Parathyroid adenoma (tissue), 2 donors: ENCODE measurements at regions not wholly inside any gene's neighbourhood (a gene's known extent, or its start where the extent isn't known, plus 50 kb on each side); places are given as distances from the start of the nearest gene placed in this dataset.

ENCODE experiments used
- H2AFZ ChIP-seq: fragments of 300-600 bp; sonication (generic); one replicate; pipeline ENCODE4 v1.7.0; 2017; ENCODE audit warnings: antibody characterized with exemption, mild to moderate bottlenecking
- H3K27ac ChIP-seq: fragments of 300-600 bp; sonication (generic); one replicate; pipeline ENCODE4 v1.7.0; 2017
- H3K27me3 ChIP-seq: fragments of 300-600 bp; sonication (generic); one replicate; pipeline ENCODE4 v1.7.0; 2017; ENCODE audit warnings: low read length; ENCODE audit not compliant: control insufficient read depth, insufficient read depth
- H3K36me3 ChIP-seq: fragments of 300-600 bp; sonication (generic); one replicate; pipeline ENCODE4 v1.7.0; 2017; ENCODE audit warnings: low read length; ENCODE audit not compliant: control insufficient read depth, insufficient read depth
- H3K4me1 ChIP-seq: fragments of 300-600 bp; sonication (generic); one replicate; pipeline ENCODE4 v1.7.0; 2017; ENCODE audit warnings: control low read depth
- H3K4me2 ChIP-seq: fragments of 300-600 bp; sonication (generic); one replicate; pipeline ENCODE4 v1.7.0; 2017; ENCODE audit warnings: low read length
- H3K4me3 ChIP-seq: fragments of 300-600 bp; sonication (generic); one replicate; pipeline ENCODE4 v1.7.0; 2017; ENCODE audit warnings: low read depth, low read length
- H3K79me2 ChIP-seq: fragments of 300-600 bp; sonication (generic); one replicate; pipeline ENCODE4 v1.7.0; 2017; ENCODE audit warnings: control low read depth
- H3K9ac ChIP-seq: fragments of 300-600 bp; sonication (generic); one replicate; pipeline ENCODE4 v1.7.0; 2017; ENCODE audit warnings: mild to moderate bottlenecking
- H3K9me3 ChIP-seq: fragments of 300-600 bp; sonication (generic); one replicate; pipeline ENCODE4 v1.7.0; 2017; ENCODE audit warnings: low read length; ENCODE audit not compliant: control insufficient read depth
- TF ChIP-seq, protein P1 (sequence below): fragments of 300-600 bp; sonication (generic); IDR thresholded peaks from one replicate; pipeline ENCODE4 v1.7.0; 2017; ENCODE audit warnings: antibody characterized with exemption, mild to moderate bottlenecking
- donor health status: primary hyperparathyroidism.

DNA sequence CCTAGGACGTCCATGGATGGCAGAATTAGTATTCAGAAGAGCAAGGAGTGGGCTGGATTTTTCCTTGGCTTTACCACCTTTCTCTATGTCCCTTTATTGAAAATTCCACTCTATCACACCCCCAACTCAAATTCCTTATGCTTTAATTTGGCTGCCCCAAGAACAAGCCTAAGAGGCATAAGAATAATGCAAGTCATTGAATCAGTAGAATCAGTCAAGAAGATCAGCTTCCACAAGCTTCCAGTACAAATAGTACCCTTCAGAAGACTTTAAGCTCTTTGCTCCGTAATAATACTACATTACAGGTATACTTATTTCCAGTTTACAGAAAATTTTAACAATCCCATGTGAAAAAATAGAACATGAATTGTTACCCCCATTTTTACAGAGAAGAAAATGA lies 51.0 kb upstream of the SNAP25 start:
- H3K27me3 ChIP-seq = no peaks in the 10 kb centered on the region

More for the DNA sequence above, 51.0 kb upstream of the SNAP25 start:
- no peaks in the 10 kb centered on the region for H3K79me2 ChIP-seq
- no peak overlapping the region for H2AFZ ChIP-seq
- H3K36me3 ChIP-seq = no peaks in the 10 kb centered on the region
- H3K9ac ChIP-seq = no peak overlapping the region
- no peak overlapping the region for H3K4me2 ChIP-seq
- TF ChIP-seq, protein P1, sequence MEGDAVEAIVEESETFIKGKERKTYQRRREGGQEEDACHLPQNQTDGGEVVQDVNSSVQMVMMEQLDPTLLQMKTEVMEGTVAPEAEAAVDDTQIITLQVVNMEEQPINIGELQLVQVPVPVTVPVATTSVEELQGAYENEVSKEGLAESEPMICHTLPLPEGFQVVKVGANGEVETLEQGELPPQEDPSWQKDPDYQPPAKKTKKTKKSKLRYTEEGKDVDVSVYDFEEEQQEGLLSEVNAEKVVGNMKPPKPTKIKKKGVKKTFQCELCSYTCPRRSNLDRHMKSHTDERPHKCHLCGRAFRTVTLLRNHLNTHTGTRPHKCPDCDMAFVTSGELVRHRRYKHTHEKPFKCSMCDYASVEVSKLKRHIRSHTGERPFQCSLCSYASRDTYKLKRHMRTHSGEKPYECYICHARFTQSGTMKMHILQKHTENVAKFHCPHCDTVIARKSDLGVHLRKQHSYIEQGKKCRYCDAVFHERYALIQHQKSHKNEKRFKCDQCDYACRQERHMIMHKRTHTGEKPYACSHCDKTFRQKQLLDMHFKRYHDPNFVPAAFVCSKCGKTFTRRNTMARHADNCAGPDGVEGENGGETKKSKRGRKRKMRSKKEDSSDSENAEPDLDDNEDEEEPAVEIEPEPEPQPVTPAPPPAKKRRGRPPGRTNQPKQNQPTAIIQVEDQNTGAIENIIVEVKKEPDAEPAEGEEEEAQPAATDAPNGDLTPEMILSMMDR = no peak
- peaks cover 12% of the 10 kb centered on the region for H3K4me1 ChIP-seq
- no peaks in the 10 kb centered on the region for H3K9me3 ChIP-seq
- H3K27ac ChIP-seq = no peak overlapping the region
- no peak overlapping the region for H3K4me3 ChIP-seq
